Gastroesophageal sphincter (tissue), 4 donors: ENCODE measurements at regions not wholly inside any gene's neighbourhood (a gene's known extent, or its start where the extent isn't known, plus 50 kb on each side); places are given as distances from the start of the nearest gene placed in this dataset.

Experiments used
- ATAC-seq: fragments of 150-250 bp; one replicate; pipeline ENCODE4 v1.9.1; 2016; ENCODE audit warnings: mild to moderate bottlenecking, moderate library complexity
- H3K27ac ChIP-seq, 4 donors: fragments of 200-600 bp; sonication (generic) in 3 of 4; 1 replicate in 3 of 4; 2 replicates in 1 of 4; pipeline ENCODE4 v1.5.1; 2016 to 2019
- H3K27me3 ChIP-seq: fragments of 200-600 bp; sonication (generic); one replicate; pipeline ENCODE4 v1.5.1; 2019
- H3K36me3 ChIP-seq, 2 donors: fragments of 200-600 bp; sonication (generic); one replicate each; pipeline ENCODE4 v1.5.1; 2019; ENCODE audit warnings: control low read depth in 1 of 2
- H3K4me1 ChIP-seq, 3 donors: fragments of 200-600 bp; sonication (generic); 1 replicate in 2 of 3; 2 replicates in 1 of 3; pipeline ENCODE4 v1.5.1; 2016 to 2019; ENCODE audit warnings: control low read depth in 2 of 3
- H3K4me3 ChIP-seq, 2 donors: fragments of 200-600 bp; sonication (generic); one replicate each; pipeline ENCODE4 v1.5.1; 2019; ENCODE audit warnings: mild to moderate bottlenecking in 1 of 2, moderate library complexity in 1 of 2
- H3K9me3 ChIP-seq, 3 donors: fragments of 200-600 bp; sonication (generic); one replicate each; pipeline ENCODE4 v1.5.1; 2017 to 2019; ENCODE audit warnings: control low read depth in 2 of 3
- EP300 ChIP-seq: sonication (generic); formaldehyde crosslinking; IDR thresholded peaks from one replicate; pipeline ENCODE4 v1.6.1; 2017; ENCODE audit warnings: antibody characterized with exemption, mild to moderate bottlenecking
- POLR2A ChIP-seq, 2 donors: fragments of 450-650 bp; IDR thresholded peaks; one replicate each; pipeline ENCODE4 v1.6.1; 2017; ENCODE audit warnings: antibody characterized with exemption in 2 of 2, mild to moderate bottlenecking in 2 of 2, moderate library complexity in 1 of 2
- POLR2AphosphoS5 ChIP-seq: sonication (generic); formaldehyde crosslinking; IDR thresholded peaks from one replicate; pipeline ENCODE4 v1.6.1; 2017; ENCODE audit warnings: antibody characterized with exemption
- WGBS, 2 donors: methylation state at CpG; one replicate each; pipeline ENCODE4 v1.1.5; 2018; ENCODE audit warnings: low coverage in 1 of 2; 5-methylcytosine and 5-hydroxymethylcytosine counted together
- TF ChIP-seq, protein P1 (sequence below), 4 experiments: fragments of 200-600 bp in 2 of 4; fragments of 450-650 bp in 2 of 4; sonication (generic) in 1 of 4; IDR thresholded peaks; one replicate each; pipeline ENCODE4 v1.5.1; 2017 to 2019; ENCODE audit warnings: antibody characterized with exemption in 4 of 4, mild to moderate bottlenecking in 2 of 4, moderate library complexity in 2 of 4

- TF ChIP-seq POLR2AphosphoS5, result no peak
- no peak for TF ChIP-seq POLR2A (IDR thresholded peaks at IDR 0.05)
- TF ChIP-seq EP300, result no peak
- TF ChIP-seq, protein P1, sequence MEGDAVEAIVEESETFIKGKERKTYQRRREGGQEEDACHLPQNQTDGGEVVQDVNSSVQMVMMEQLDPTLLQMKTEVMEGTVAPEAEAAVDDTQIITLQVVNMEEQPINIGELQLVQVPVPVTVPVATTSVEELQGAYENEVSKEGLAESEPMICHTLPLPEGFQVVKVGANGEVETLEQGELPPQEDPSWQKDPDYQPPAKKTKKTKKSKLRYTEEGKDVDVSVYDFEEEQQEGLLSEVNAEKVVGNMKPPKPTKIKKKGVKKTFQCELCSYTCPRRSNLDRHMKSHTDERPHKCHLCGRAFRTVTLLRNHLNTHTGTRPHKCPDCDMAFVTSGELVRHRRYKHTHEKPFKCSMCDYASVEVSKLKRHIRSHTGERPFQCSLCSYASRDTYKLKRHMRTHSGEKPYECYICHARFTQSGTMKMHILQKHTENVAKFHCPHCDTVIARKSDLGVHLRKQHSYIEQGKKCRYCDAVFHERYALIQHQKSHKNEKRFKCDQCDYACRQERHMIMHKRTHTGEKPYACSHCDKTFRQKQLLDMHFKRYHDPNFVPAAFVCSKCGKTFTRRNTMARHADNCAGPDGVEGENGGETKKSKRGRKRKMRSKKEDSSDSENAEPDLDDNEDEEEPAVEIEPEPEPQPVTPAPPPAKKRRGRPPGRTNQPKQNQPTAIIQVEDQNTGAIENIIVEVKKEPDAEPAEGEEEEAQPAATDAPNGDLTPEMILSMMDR (IDR thresholded peaks at IDR 0.05), result no peak
- Histone ChIP-seq H3K27ac (peak overlapping the region in 1 of 4 donors; percentile 30), H3K27me3 (no peaks in the 10 kb centered on the region), H3K36me3 (no peaks in the 10 kb centered on the region), H3K4me3 (no peak overlapping the region), H3K4me1 (peaks cover 4 to 14% (median 8%) of the 10 kb centered on the region in 3 donors), H3K9me3 (no peaks in the 10 kb centered on the region)
- no peak for ATAC-seq
Observed at GRCh38 chr3:187955587-187955952, 198.4 kb upstream of the LPP start.

GRCh38 chr3:187957165-187957581 lies 196.8 kb upstream of the LPP start:
- ATAC-seq, result no peak

DNA sequence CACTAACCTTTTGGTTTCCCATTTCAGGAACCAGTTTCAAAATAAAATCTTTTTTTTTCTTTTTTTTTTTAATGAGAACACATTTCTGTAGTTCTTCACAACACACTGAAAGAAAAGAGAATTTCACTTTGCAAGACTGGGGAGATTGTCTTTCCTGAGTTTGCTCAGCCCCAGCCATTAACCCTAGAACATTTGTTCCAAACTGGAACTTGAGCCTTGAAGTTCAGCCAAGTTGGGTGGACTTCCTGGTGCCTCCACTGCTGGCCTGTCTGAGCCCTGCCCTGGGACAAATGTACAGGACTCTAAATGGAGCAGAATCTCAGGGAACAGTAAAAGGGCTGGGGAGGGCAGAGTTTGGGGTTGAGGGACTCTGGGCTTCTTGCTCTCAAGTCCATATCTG lies 196.4 kb upstream of the LPP start:
- Histone ChIP-seq H3K27me3 (no peaks in the 10 kb centered on the region), H3K36me3 (no peaks in the 10 kb centered on the region), H3K4me3 (no peak overlapping the region), H3K27ac (no peak overlapping the region), H3K4me1 (peaks cover 4 to 14% (median 8%) of the 10 kb centered on the region in 3 donors), H3K9me3 (no peaks in the 10 kb centered on the region)
- ATAC-seq, result no peak
- TF ChIP-seq EP300 (no peak), POLR2AphosphoS5 (no peak), POLR2A (IDR thresholded peaks at IDR 0.05) (no peak)
- TF ChIP-seq, protein P1 (IDR thresholded peaks at IDR 0.05), result no peak

More at GRCh38 chr3:187957165-187957581, 196.8 kb upstream of the LPP start:
- Histone ChIP-seq H3K36me3 (no peaks in the 10 kb centered on the region), H3K27ac (no peak overlapping the region), H3K27me3 (no peaks in the 10 kb centered on the region), H3K9me3 (no peaks in the 10 kb centered on the region), H3K4me1 (peaks cover 4 to 14% (median 8%) of the 10 kb centered on the region in 3 donors), H3K4me3 (no peak overlapping the region)
- WGBS, 2 donors, result 77 to 84% methylated on average over 5 of the region's 5 CpGs
- TF ChIP-seq POLR2AphosphoS5 (no peak), POLR2A (IDR thresholded peaks at IDR 0.05) (no peak), EP300 (no peak)
- TF ChIP-seq, protein P1 (IDR thresholded peaks at IDR 0.05), result no peak

DNA sequence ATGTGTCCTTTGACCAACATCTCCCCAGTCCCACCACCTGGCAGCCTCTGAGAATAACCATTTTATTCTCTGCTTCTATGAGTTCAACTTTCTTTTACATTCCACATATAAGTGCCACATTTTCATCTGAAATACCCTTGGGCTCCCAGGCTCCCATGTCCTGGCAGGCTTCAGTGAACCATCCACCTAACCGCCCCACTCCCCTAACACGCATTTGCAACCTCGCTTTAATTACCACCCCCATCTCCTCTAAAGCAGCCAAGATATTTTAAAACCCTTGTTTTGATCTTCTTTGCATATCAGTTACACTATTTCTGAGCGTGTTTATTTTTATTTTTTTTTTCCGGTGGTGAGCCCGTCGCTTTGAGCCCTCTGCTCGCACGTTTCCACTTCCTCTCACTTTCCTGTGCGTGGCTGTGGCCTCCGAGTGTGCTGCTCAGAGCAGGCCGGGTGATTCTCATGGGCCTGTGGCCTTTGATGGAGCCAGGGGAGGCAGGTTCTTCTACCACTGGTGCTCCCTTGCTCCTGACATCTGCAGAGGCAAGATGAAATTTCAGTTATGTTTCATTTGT lies 195.4 kb upstream of the LPP start:
- ATAC-seq, result no peak
- 75 to 100% methylated on average over 2 to 7 of the region's 12 CpGs for WGBS, 2 donors
- no peak overlapping the region for H3K27ac ChIP-seq

DNA sequence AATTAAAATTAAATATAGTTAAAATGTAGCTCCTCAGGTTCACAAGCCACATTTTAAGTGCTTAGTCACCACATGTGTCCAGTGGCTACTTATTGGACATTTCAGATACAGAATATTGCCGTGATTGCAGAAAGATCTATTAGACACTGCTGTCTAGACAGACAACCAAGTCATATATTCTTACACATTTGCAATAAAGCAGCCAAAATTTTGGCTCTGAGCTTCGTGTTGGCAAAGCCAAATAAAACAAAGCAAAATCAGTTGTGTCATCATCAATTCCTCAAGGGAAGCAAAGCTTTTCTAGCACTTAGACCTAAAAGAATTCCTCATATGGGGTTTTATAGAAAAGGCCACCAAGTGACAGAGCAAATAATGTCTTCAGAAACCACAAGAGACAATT lies 193.1 kb upstream of the LPP start:
- Histone ChIP-seq H3K9me3 (no peaks in the 10 kb centered on the region), H3K27me3 (no peaks in the 10 kb centered on the region), H3K36me3 (no peaks in the 10 kb centered on the region), H3K27ac (no peak overlapping the region), H3K4me1 (peaks cover 0 to 10% (median 5%) of the 10 kb centered on the region in 3 donors), H3K4me3 (no peak overlapping the region)
- no peak for TF ChIP-seq EP300
- no peak for TF ChIP-seq POLR2AphosphoS5
- TF ChIP-seq POLR2A (IDR thresholded peaks at IDR 0.05), result no peak
- TF ChIP-seq, protein P1 (IDR thresholded peaks at IDR 0.05), result no peak
- WGBS, 2 donors, result 31 to 58% methylated on average over 2 of the region's 2 CpGs
- ATAC-seq, result no peak

More for the DNA sequence above, 195.4 kb upstream of the LPP start:
- Histone ChIP-seq H3K4me3 (no peak overlapping the region), H3K4me1 (peaks cover 4 to 19% (median 8%) of the 10 kb centered on the region in 3 donors), H3K27me3 (no peaks in the 10 kb centered on the region), H3K36me3 (no peaks in the 10 kb centered on the region), H3K9me3 (no peaks in the 10 kb centered on the region)
- TF ChIP-seq, protein P1 (IDR thresholded peaks at IDR 0.05), result no peak
- TF ChIP-seq EP300 (no peak), POLR2AphosphoS5 (no peak)
